HCT116 (cell line): ENCODE measurements at regions not wholly inside any gene's neighbourhood (a gene's known extent, or its start where the extent isn't known, plus 50 kb on each side); places are given as distances from the start of the nearest gene placed in this dataset.

Experiments used
- ATAC-seq: fragments of 200-7000 bp; cut with Tn5 transposase; 2 replicates; pipeline ENCODE4 v1.9.1; 2020; ENCODE audit warnings: mild to moderate bottlenecking, moderate library complexity
- BruUV-seq: library from RNA; stranded (reverse); fragments of 400-500 nt; replicated peaks from 2 replicates; lab custom pipeline; 2021; lab: Mats Ljungman, UMichigan
- CTCF ChIA-PET: fragments of 300-600 bp; sonication (Branson Sonifier 250); formaldehyde crosslinking; loops from one replicate; lab custom pipeline; 2021; ENCODE audit warnings: antibody characterized with exemption; lab: Charles Lee
- POLR2A ChIA-PET: fragments of 300-600, 350-600 bp; sonication (Branson Sonifier 250); formaldehyde crosslinking; loops from one replicate; lab custom pipeline; 2021; ENCODE audit warnings: antibody characterized with exemption; lab: Charles Lee
- RAD21 ChIA-PET, 2 experiments: fragments of 300-600 bp; sonication (Branson Sonifier 250); formaldehyde crosslinking; loops; one replicate each; lab custom pipeline; 2023; ENCODE audit warnings: low total read pairs in 2 of 2; ENCODE audit not compliant: uncharacterized antibody in 2 of 2, unreplicated experiment in 2 of 2, low non-redundant PET in 1 of 2; lab: Charles Lee
- DNase-seq: peaks from one replicate; pipeline ENCODE4 v3.0.0-alpha.2; 2010; ENCODE audit warnings: low read depth, low spot score
- H2AFZ ChIP-seq: fragments of 200-600 bp; shearing (Covaris generic), sonication (generic); 2 replicates; pipeline ENCODE4 v1.6.1; 2017; ENCODE audit warnings: low read depth, mixed run types, mixed read lengths, antibody characterized with exemption, low read length; ENCODE audit not compliant: poor library complexity, severe bottlenecking
- H3K27ac ChIP-seq: 2 replicates; pipeline ENCODE4 v1.5.1; 2012; ENCODE audit warnings: low read depth, low read length
- H3K27me3 ChIP-seq: fragments of 200-600 bp; sonication (generic); 2 replicates; pipeline ENCODE4 v1.6.1; 2016; ENCODE audit warnings: mixed run types, low read length, mixed read lengths; ENCODE audit not compliant: insufficient read depth
- H3K36me3 ChIP-seq, 2 experiments: fragments of 200-500 bp in 1 of 2; fragments of 200-600 bp in 1 of 2; sonication (Bioruptor generic) in 1 of 2; sonication (generic) in 1 of 2; 2 replicates each; pipeline versions ENCODE4 v1.5.1 to v1.6.1; 2014 to 2016; ENCODE audit warnings: low read length in 2 of 2, inconsistent platforms in 1 of 2, mixed read lengths in 1 of 2, mixed run types in 1 of 2; ENCODE audit not compliant: insufficient read depth in 2 of 2, control insufficient read depth in 1 of 2
- H3K4me1 ChIP-seq, 2 experiments: fragments of 200-600 bp in 1 of 2; sonication (generic) in 1 of 2; 2 replicates each; pipeline versions ENCODE4 v1.5.1 to v1.6.1; 2012 to 2017; ENCODE audit warnings: low read length in 2 of 2, inconsistent platforms in 1 of 2, mild to moderate bottlenecking in 1 of 2, mixed read lengths in 1 of 2, mixed run types in 1 of 2, moderate library complexity in 1 of 2; ENCODE audit not compliant: insufficient read depth in 2 of 2, control insufficient read depth in 1 of 2
- H3K4me2 ChIP-seq: fragments of 200-600 bp; sonication (generic); 2 replicates; pipeline ENCODE4 v1.6.1; 2017; ENCODE audit warnings: mixed run types, low read length, mixed read lengths
- H3K4me3 ChIP-seq, 2 experiments: fragments of 200-600 bp in 1 of 2; sonication (generic) in 1 of 2; replicated peaks in 1 of 2; 2 replicates each; pipeline ENCODE4 v1.5.1; 2011 to 2016; ENCODE audit warnings: low read length in 2 of 2, control low read depth in 1 of 2, low read depth in 1 of 2, mild to moderate bottlenecking in 1 of 2, mixed read lengths in 1 of 2, mixed run types in 1 of 2
- H3K79me2 ChIP-seq: fragments of 200-600 bp; sonication (generic); 2 replicates; pipeline ENCODE4 v1.6.1; 2017; ENCODE audit warnings: mild to moderate bottlenecking, mixed run types, low read length, moderate library complexity, mixed read lengths; ENCODE audit not compliant: insufficient read depth
- H3K9ac ChIP-seq: fragments of 200-600 bp; sonication (generic); 2 replicates; pipeline ENCODE4 v1.6.1; 2016; ENCODE audit warnings: low read length, mixed read lengths
- H3K9me2 ChIP-seq: fragments of 200-600 bp; sonication (generic), shearing (Covaris generic); 2 replicates; pipeline ENCODE4 v1.6.1; 2017; ENCODE audit warnings: mixed run types, mild to moderate bottlenecking, moderate library complexity; ENCODE audit not compliant: insufficient read depth
- H3K9me3 ChIP-seq, 2 experiments: fragments of 200-500 bp in 1 of 2; fragments of 200-600 bp in 1 of 2; sonication (Bioruptor generic) in 1 of 2; sonication (generic) in 1 of 2; 2 replicates each; pipeline ENCODE4 v1.6.1; 2014 to 2017; ENCODE audit warnings: low read length in 2 of 2, mixed read lengths in 2 of 2, inconsistent platforms in 1 of 2, low read depth in 1 of 2, mild to moderate bottlenecking in 1 of 2, mixed run types in 1 of 2, moderate library complexity in 1 of 2; ENCODE audit not compliant: control insufficient read depth in 1 of 2, insufficient read depth in 1 of 2
- H4K20me1 ChIP-seq: fragments of 200-600 bp; sonication (generic), shearing (Covaris generic); 2 replicates; pipeline ENCODE4 v1.6.1; 2017; ENCODE audit warnings: mixed run types, mild to moderate bottlenecking, moderate library complexity; ENCODE audit not compliant: insufficient read depth
- CBX3 ChIP-seq: IDR thresholded peaks from 2 replicates; pipeline ENCODE4 v1.6.1; 2012; ENCODE audit warnings: low read depth
- CEBPB ChIP-seq: IDR thresholded peaks from 2 replicates; pipeline ENCODE4 v1.6.1; 2012; ENCODE audit warnings: low read depth
- CTCF ChIP-seq, 3 experiments: fragments of 200-600 bp in 1 of 3; sonication (generic) in 1 of 3; IDR thresholded peaks in 2 of 3; conservative IDR thresholded peaks in 1 of 3; 2 replicates each; pipeline ENCODE4 v1.5.1; 2012 to 2017; ENCODE audit warnings: low read depth in 2 of 3, low read length in 2 of 3, antibody characterized with exemption in 1 of 3, borderline replicate concordance in 1 of 3, control low read depth in 1 of 3, mild to moderate bottlenecking in 1 of 3, mixed read lengths in 1 of 3, mixed run types in 1 of 3, moderate library complexity in 1 of 3; ENCODE audit not compliant: insufficient read depth in 1 of 3
- EGR1 ChIP-seq: IDR thresholded peaks from 2 replicates; pipeline ENCODE4 v1.6.1; 2012; ENCODE audit warnings: low read depth
- ELF1 ChIP-seq: IDR thresholded peaks from 2 replicates; pipeline ENCODE4 v1.6.1; 2012; ENCODE audit warnings: low read depth, borderline replicate concordance
- EZH2 ChIP-seq: fragments of 200-600 bp; sonication (generic); IDR thresholded peaks from 2 replicates; pipeline ENCODE4 v1.6.1; 2017; ENCODE audit warnings: antibody characterized with exemption, mixed run types
- JUND ChIP-seq: IDR thresholded peaks from 2 replicates; pipeline ENCODE4 v1.6.1; 2012
- POLR2A ChIP-seq: IDR thresholded peaks from 2 replicates; pipeline ENCODE4 v1.7.0; 2011; ENCODE audit warnings: borderline replicate concordance; ENCODE audit not compliant: insufficient read depth, insufficient read length; ENCODE audit errors: extremely low read depth
- REST ChIP-seq: IDR thresholded peaks from 2 replicates; pipeline ENCODE4 v1.6.1; 2012; ENCODE audit warnings: low read depth
- YY1 ChIP-seq: IDR thresholded peaks from 2 replicates; pipeline ENCODE4 v1.6.1; 2011; ENCODE audit warnings: low read length, low read depth, moderate library complexity, mild to moderate bottlenecking; ENCODE audit not compliant: insufficient replicate concordance; ENCODE audit errors: extremely low read depth
- ZBTB33 ChIP-seq: IDR thresholded peaks from 2 replicates; pipeline ENCODE4 v1.6.1; 2011; ENCODE audit warnings: mild to moderate bottlenecking, low read length, moderate library complexity; ENCODE audit not compliant: insufficient replicate concordance; ENCODE audit errors: extremely low read depth
- ZFX ChIP-seq: fragments of 450-650 bp; IDR thresholded peaks from 2 replicates; pipeline ENCODE4 v1.6.1; 2017
- ZNF274 ChIP-seq: fragments of 200-500 bp; sonication (Bioruptor generic); IDR thresholded peaks from 2 replicates; pipeline ENCODE4 v1.6.1; 2014; ENCODE audit warnings: mild to moderate bottlenecking, low read depth, low read length, inconsistent platforms
- intact Hi-C: fragments of 100-400 bp; cut with micrococcal nuclease; formaldehyde crosslinking; loops from 2 replicates; pipeline ENCODE4 v1.10.0; 2022

GRCh38 chr13:81305928-81306327 lies 965.0 kb upstream of the SPRY2 start:
- Histone ChIP-seq H3K9me3 (no peaks in the 10 kb centered on the region; a peak in 1 of 4 replicates), H4K20me1 (no peaks in the 10 kb centered on the region), H3K27ac (no peak overlapping the region), H3K9ac (no peak overlapping the region), H3K4me3 (no peak overlapping the region), H3K4me1 (no peaks in the 10 kb centered on the region), H3K79me2 (no peaks in the 10 kb centered on the region), H3K9me2 (no peaks in the 10 kb centered on the region), H3K27me3 (no peaks in the 10 kb centered on the region), H3K36me3 (no peaks in the 10 kb centered on the region), H2AFZ (no peak overlapping the region), H3K4me2 (no peak overlapping the region)
- no peak for ATAC-seq
- intact Hi-C loops: no loop called here
- BruUV-seq: no TSS peak
- no peak for TF ChIP-seq CBX3
- no peak for DNase-seq
- POLR2A ChIA-PET: no interaction called here
- CTCF ChIA-PET: no interaction called here
- RAD21 ChIA-PET: no interaction called here

- ChIA-PET RAD21 (no interaction called here), POLR2A (no interaction called here), CTCF (no interaction called here)
- H4K20me1 ChIP-seq: no peaks in the 10 kb centered on the region
- no peak overlapping the region for H3K27ac ChIP-seq
- ATAC-seq (no peak), DNase-seq (no peak)
- no TSS peak for BruUV-seq
- no peak overlapping the region for H3K9ac ChIP-seq
- H2AFZ ChIP-seq: no peak overlapping the region
- H3K9me2 ChIP-seq: no peaks in the 10 kb centered on the region
- intact Hi-C loops: no loop called here
- no peaks in the 10 kb centered on the region for H3K4me1 ChIP-seq
- H3K4me3 ChIP-seq: no peak overlapping the region
- no peaks in the 10 kb centered on the region for H3K27me3 ChIP-seq
- H3K79me2 ChIP-seq: no peaks in the 10 kb centered on the region
- no peaks in the 10 kb centered on the region for H3K36me3 ChIP-seq
- H3K4me2 ChIP-seq: no peak overlapping the region
- H3K9me3 ChIP-seq: no peaks in the 10 kb centered on the region; a peak in 1 of 4 replicates
- no peak for TF ChIP-seq POLR2A
- no peak for TF ChIP-seq CBX3
- TF ChIP-seq JUND: no peak
- no peak for TF ChIP-seq YY1
- TF ChIP-seq CTCF (IDR thresholded peaks at IDR 0.05 in 2 of 3, conservative IDR thresholded peaks at IDR 0.05 in 1 of 3; ENCODE audit: borderline replicate concordance in 1 of 3, insufficient read depth in 1 of 3, low read depth in 2 of 3, low read length in 2 of 3): no peak
- no peak for TF ChIP-seq ZNF274
- no peak for TF ChIP-seq ZBTB33
- TF ChIP-seq EZH2: no peak
- no peak for TF ChIP-seq ELF1
- no peak for TF ChIP-seq CEBPB
- no peak for TF ChIP-seq EGR1
- TF ChIP-seq ZFX: no peak
- no peak for TF ChIP-seq REST
Measured at GRCh38 chr13:81304121-81304659, 963.3 kb upstream of the SPRY2 start.
